ENCODE measurements at regions not wholly inside any gene's neighbourhood (a gene's known extent, or its start where the extent isn't known, plus 50 kb on each side); places are given as distances from the start of the nearest gene placed in this dataset.

- no peak for TF ChIP-seq CTCF (IDR thresholded peaks at IDR 0.05; ENCODE audit: control extremely low read depth in 1 of 3, insufficient read depth in 1 of 3, low read depth in 1 of 3, low read length in 3 of 3)
- no peak for TF ChIP-seq RAD21 (IDR thresholded peaks at IDR 0.05 in 1 of 2, conservative IDR thresholded peaks at IDR 0.05 in 1 of 2; ENCODE audit: low read depth in 2 of 2, low read length in 2 of 2)
- no peak for TF ChIP-seq EZH2 (IDR thresholded peaks at IDR 0.05; ENCODE audit: low read depth, low read length, severe bottlenecking)
- TF ChIP-seq POLR2A (IDR thresholded peaks at IDR 0.05; ENCODE audit: control extremely low read depth in 1 of 2, low read depth in 2 of 2, low read length in 2 of 2): no peak
- TF ChIP-seq TAF1 (IDR thresholded peaks at IDR 0.05; ENCODE audit: low read depth, low read length): no peak
- no peak for TF ChIP-seq POLR2AphosphoS5 (IDR thresholded peaks at IDR 0.05; ENCODE audit: low read depth, low read length)
- no peak for TF ChIP-seq MAX (IDR thresholded peaks at IDR 0.05)
- TF ChIP-seq CREB1 (IDR thresholded peaks at IDR 0.05): no peak
- TF ChIP-seq MAFK (IDR thresholded peaks at IDR 0.05; ENCODE audit: low read depth, low read length): no peak
- no peak for TF ChIP-seq GTF2F1 (IDR thresholded peaks at IDR 0.05; ENCODE audit: borderline replicate concordance, low read depth, low read length)
- no peak for TF ChIP-seq HDAC6 (IDR thresholded peaks at IDR 0.05; ENCODE audit: low read depth, low read length)
- no peak for TF ChIP-seq FOSL1 (IDR thresholded peaks at IDR 0.05; ENCODE audit: insufficient read depth, low read depth, low read length)
- TF ChIP-seq EP300 (IDR thresholded peaks at IDR 0.05; ENCODE audit: borderline replicate concordance in 1 of 2, low read depth in 2 of 2, low read length in 2 of 2): no peak
Observed at GRCh38 chrX:99800016-99800415, 610.1 kb downstream of the PCDH19 start.

Measured in H1 (cell line).